Aorta (tissue), 5 donors: ENCODE measurements at regions not wholly inside any gene's neighbourhood (a gene's known extent, or its start where the extent isn't known, plus 50 kb on each side); places are given as distances from the start of the nearest gene placed in this dataset.
"Not testable (repeated sequence)": the region's sequence is repeated elsewhere in the genome, so short reads cannot be mapped to it uniquely, and the experiment has no call there.

ENCODE experiments used
- ATAC-seq: fragments of 200-7000 bp; cut with Tn5 transposase; one replicate; pipeline ENCODE4 v1.9.1; 2022; ENCODE audit warnings: moderate library complexity; ENCODE audit not compliant: low FRiP score
- DNase-seq, 2 donors: peaks; one replicate each; pipeline ENCODE4 v3.0.0-alpha.2; 2020
- H3K27ac ChIP-seq, 2 donors: one replicate each; pipeline ENCODE4 v1.5.1; 2013; ENCODE audit warnings: low read length in 2 of 2, mild to moderate bottlenecking in 2 of 2, moderate library complexity in 2 of 2, control low read depth in 1 of 2, inconsistent platforms in 1 of 2, low read depth in 1 of 2
- H3K27me3 ChIP-seq, 2 donors: one replicate each; pipeline ENCODE4 v1.6.1; 2013; ENCODE audit warnings: control low read depth in 1 of 2, low read length in 1 of 2, mild to moderate bottlenecking in 1 of 2, moderate library complexity in 1 of 2; ENCODE audit not compliant: insufficient read depth in 2 of 2, control insufficient read depth in 1 of 2
- H3K36me3 ChIP-seq, 2 donors: one replicate each; pipeline ENCODE4 v1.6.1; 2013; ENCODE audit warnings: control low read depth in 1 of 2, low read length in 1 of 2, mild to moderate bottlenecking in 1 of 2; ENCODE audit not compliant: insufficient read depth in 2 of 2, control insufficient read depth in 1 of 2
- H3K4me1 ChIP-seq, 2 donors: one replicate each; pipeline ENCODE4 v1.6.1; 2013; ENCODE audit warnings: low read length in 2 of 2, control low read depth in 1 of 2, mild to moderate bottlenecking in 1 of 2, moderate library complexity in 1 of 2; ENCODE audit not compliant: insufficient read depth in 2 of 2, control insufficient read depth in 1 of 2
- H3K4me3 ChIP-seq, 2 donors: one replicate each; pipeline ENCODE4 v1.5.1; 2013; ENCODE audit warnings: low read length in 2 of 2, control low read depth in 1 of 2, mild to moderate bottlenecking in 1 of 2
- H3K9me3 ChIP-seq: one replicate; pipeline ENCODE4 v1.6.1; 2013; ENCODE audit warnings: mild to moderate bottlenecking, low read length; ENCODE audit not compliant: control insufficient read depth
- WGBS, 2 donors: extraction: QIAGEN DNeasy Blood & Tissue Kit; methylation state at CpG; one replicate each; pipeline ENCODE4 v1.1.7; 2013; 5-methylcytosine and 5-hydroxymethylcytosine counted together
- intact Hi-C, 2 donors: fragments of 100-400 bp; cut with DNase I; formaldehyde crosslinking; loops; one replicate each; pipeline versions ENCODE4 v1.14.2 to v1.15.0; 2022
- donor health status: healthy with polysubstance abuse.
- donor health status: Bipolar disorder and iron deficiency.
- donor health status: DM: no; HTN: no; CAD: no.
- donor health status: DM: no; HTN: no; CAD: no.
- donor health status: DM: yes; HTN: yes; CAD: no.

- 55 to 68% methylated on average over 2 of the region's 2 CpGs for WGBS, 2 donors
- Histone ChIP-seq H3K27me3 (no peaks in the 10 kb centered on the region), H3K4me3 (no peak overlapping the region), H3K27ac (no peak overlapping the region), H3K9me3 (no peaks in the 10 kb centered on the region), H3K36me3 (no peaks in the 10 kb centered on the region), H3K4me1 (no peaks in the 10 kb centered on the region)
- intact Hi-C loops = no loop called here
- ATAC-seq (no peak), DNase-seq (no peak)
These were observed 722.4 kb upstream of the AUTS2 start for GRCh38 chr7:68875857-68876256.

- H3K27me3 ChIP-seq, H3K4me3 ChIP-seq, H3K36me3 ChIP-seq, ATAC-seq, DNase-seq, H3K27ac ChIP-seq, intact Hi-C loops, H3K9me3 ChIP-seq, H3K4me1 ChIP-seq: not testable (repeated sequence)
- 92 to 93% methylated on average over 1 of the region's 1 CpG for WGBS, 2 donors
These were observed 711.2 kb upstream of the AUTS2 start for GRCh38 chr7:68887116-68887515.

GRCh38 chr7:68888971-68889385 is 709.3 kb upstream of the AUTS2 start:
- Histone ChIP-seq H3K27ac (no peak overlapping the region), H3K9me3 (peaks cover 4% of the 10 kb centered on the region), H3K36me3 (no peaks in the 10 kb centered on the region), H3K4me3 (no peak overlapping the region), H3K4me1 (no peaks in the 10 kb centered on the region), H3K27me3 (no peaks in the 10 kb centered on the region)
- intact Hi-C loops = no loop called here
- WGBS, 2 donors = 26 to 34% methylated on average over 3 of the region's 3 CpGs
- ATAC-seq = no peak
- no peak for DNase-seq

GRCh38 chr7:68892236-68892635 is 706.0 kb upstream of the AUTS2 start:
- ATAC-seq (no peak), DNase-seq (no peak)
- intact Hi-C loops = no loop called here
- Histone ChIP-seq H3K27me3 (no peaks in the 10 kb centered on the region), H3K4me1 (no peaks in the 10 kb centered on the region), H3K4me3 (no peak overlapping the region), H3K27ac (no peak overlapping the region), H3K36me3 (no peaks in the 10 kb centered on the region), H3K9me3 (peaks cover 3% of the 10 kb centered on the region)
- 77 to 84% methylated on average over 3 of the region's 3 CpGs for WGBS, 2 donors

GRCh38 chr7:68893411-68893810 is 704.9 kb upstream of the AUTS2 start:
- ATAC-seq (no peak), DNase-seq (no peak)
- intact Hi-C loops = no loop called here
- Histone ChIP-seq H3K36me3 (no peaks in the 10 kb centered on the region), H3K27me3 (no peaks in the 10 kb centered on the region), H3K27ac (no peak overlapping the region), H3K4me1 (no peaks in the 10 kb centered on the region), H3K9me3 (peaks cover 3% of the 10 kb centered on the region), H3K4me3 (no peak overlapping the region)
- WGBS, 2 donors = 54 to 65% methylated on average over 4 of the region's 4 CpGs

- intact Hi-C loops, ATAC-seq, H3K36me3 ChIP-seq, DNase-seq, H3K27me3 ChIP-seq, H3K9me3 ChIP-seq, H3K27ac ChIP-seq, H3K4me3 ChIP-seq, H3K4me1 ChIP-seq: not testable (repeated sequence)
- WGBS, 2 donors = 75 to 80% methylated on average over 6 of the region's 6 CpGs
These were observed 699.1 kb upstream of the AUTS2 start for GRCh38 chr7:68899156-68899555.

- 78 to 83% methylated on average over 9 of the region's 9 CpGs for WGBS, 2 donors
- H3K4me3 ChIP-seq = no peak overlapping the region
- no peaks in the 10 kb centered on the region for H3K4me1 ChIP-seq
- no peaks in the 10 kb centered on the region for H3K27me3 ChIP-seq
- intact Hi-C loops = no loop called here
- peaks cover 1% of the 10 kb centered on the region for H3K9me3 ChIP-seq
- no peaks in the 10 kb centered on the region for H3K36me3 ChIP-seq
- ATAC-seq = no peak
- no peak overlapping the region for H3K27ac ChIP-seq
- DNase-seq = no peak
These were observed 698.2 kb upstream of the AUTS2 start for GRCh38 chr7:68900096-68900495.

GRCh38 chr7:68904630-68905029 is 693.6 kb upstream of the AUTS2 start:
- Histone ChIP-seq H3K27me3 (peaks cover 0 to 2% of the 10 kb centered on the region in 2 donors), H3K4me1 (no peaks in the 10 kb centered on the region), H3K9me3 (peaks cover 1% of the 10 kb centered on the region), H3K36me3 (no peaks in the 10 kb centered on the region), H3K27ac (no peak overlapping the region), H3K4me3 (no peak overlapping the region)
- no peak for ATAC-seq
- intact Hi-C loops = no loop called here
- 15 to 43% methylated on average over 3 of the region's 3 CpGs for WGBS, 2 donors
- DNase-seq = no peak

GRCh38 chr7:68911754-68912153 is 686.5 kb upstream of the AUTS2 start:
- intact Hi-C loops = no loop called here
- no peak for ATAC-seq
- Histone ChIP-seq H3K27me3 (peaks cover 0 to 2% of the 10 kb centered on the region in 2 donors), H3K36me3 (no peaks in the 10 kb centered on the region), H3K4me1 (no peaks in the 10 kb centered on the region), H3K9me3 (peaks cover 5% of the 10 kb centered on the region), H3K4me3 (no peak overlapping the region), H3K27ac (no peak overlapping the region)
- no peak for DNase-seq
